Neural cell (in vitro differentiated cells): ENCODE measurements at regions not wholly inside any gene's neighbourhood (a gene's known extent, or its start where the extent isn't known, plus 50 kb on each side); places are given as distances from the start of the nearest gene placed in this dataset.

Experiments used
- H2AFZ ChIP-seq: fragments of 200-600, 300-800 bp; sonication (generic), shearing (Covaris generic); 2 replicates; pipeline ENCODE4 v1.6.0; 2014; ENCODE audit warnings: low read depth, mild to moderate bottlenecking, antibody characterized with exemption, low read length, moderate library complexity
- H3F3A ChIP-seq: fragments of 200-600 bp; shearing (Covaris generic); 2 replicates; pipeline ENCODE4 v1.6.1; 2016; ENCODE audit warnings: mild to moderate bottlenecking, moderate library complexity, mixed read lengths, antibody characterized with exemption, low read length; ENCODE audit not compliant: insufficient read depth, poor library complexity, severe bottlenecking
- H3K27ac ChIP-seq: fragments of 200-600, 300-800 bp; sonication (generic), shearing (Covaris generic); 2 replicates; pipeline ENCODE4 v1.5.1; 2014; ENCODE audit warnings: mild to moderate bottlenecking, low read length, moderate library complexity
- H3K27me3 ChIP-seq: fragments of 300-800, 200-600 bp; sonication (generic), shearing (Covaris generic); 2 replicates; pipeline ENCODE4 v1.6.0; 2014; ENCODE audit warnings: mild to moderate bottlenecking, low read depth, low read length, moderate library complexity; ENCODE audit not compliant: insufficient read depth
- H3K36me3 ChIP-seq: fragments of 300-800, 200-600 bp; sonication (generic), shearing (Covaris generic); 2 replicates; pipeline ENCODE4 v1.5.1; 2014; ENCODE audit warnings: mild to moderate bottlenecking, antibody characterized with exemption, low read length, moderate library complexity; ENCODE audit not compliant: insufficient read depth
- H3K4me2 ChIP-seq: fragments of 300-800, 200-600 bp; sonication (generic), shearing (Covaris generic); 2 replicates; pipeline ENCODE4 v1.6.0; 2014; ENCODE audit warnings: mild to moderate bottlenecking, low read length
- H3K4me3 ChIP-seq: fragments of 300-800, 200-600 bp; sonication (generic), shearing (Covaris generic); 2 replicates; pipeline ENCODE4 v1.5.1; 2014; ENCODE audit warnings: mild to moderate bottlenecking, low read length, moderate library complexity
- H3K79me2 ChIP-seq: fragments of 200-600 bp; shearing (Covaris generic); replicated peaks from 2 replicates; pipeline ENCODE4 v1.6.0; 2014; ENCODE audit warnings: mild to moderate bottlenecking, low read length, moderate library complexity; ENCODE audit not compliant: insufficient read depth
- H3K9ac ChIP-seq: fragments of 300-800, 200-600 bp; sonication (generic), shearing (Covaris generic); 2 replicates; pipeline ENCODE4 v1.6.1; 2016; ENCODE audit warnings: mild to moderate bottlenecking, low read length, mixed read lengths
- H3K9me2 ChIP-seq: fragments of 200-600 bp; shearing (Covaris generic); 2 replicates; pipeline ENCODE4 v1.6.1; 2016; ENCODE audit warnings: mild to moderate bottlenecking, low read length, mixed read lengths; ENCODE audit not compliant: insufficient read depth
- H3K9me3 ChIP-seq: fragments of 200-600, 300-800 bp; sonication (generic), shearing (Covaris generic); 2 replicates; pipeline ENCODE4 v1.6.1; 2016; ENCODE audit warnings: mild to moderate bottlenecking, mixed run types, low read length, moderate library complexity, mixed read lengths
- H4K20me1 ChIP-seq: fragments of 200-600 bp; shearing (Covaris generic); 2 replicates; pipeline ENCODE4 v1.6.1; 2016; ENCODE audit warnings: mild to moderate bottlenecking, mixed run types; ENCODE audit not compliant: insufficient read depth
- EP300 ChIP-seq: fragments of 450-650 bp; conservative IDR thresholded peaks from 2 replicates; pipeline ENCODE4 v1.6.1; 2014; ENCODE audit warnings: antibody characterized with exemption, mild to moderate bottlenecking, moderate library complexity; ENCODE audit not compliant: poor library complexity, severe bottlenecking
- EZH2 ChIP-seq: fragments of 200-600, 300-800 bp; shearing (Covaris generic), sonication (generic); IDR thresholded peaks from 2 replicates; pipeline ENCODE4 v1.6.1; 2014; ENCODE audit warnings: antibody characterized with exemption, low read length, borderline replicate concordance, mild to moderate bottlenecking; ENCODE audit not compliant: insufficient read depth, poor library complexity, severe bottlenecking
- MXI1 ChIP-seq: fragments of 450-650 bp; conservative IDR thresholded peaks from 2 replicates; pipeline ENCODE4 v1.6.1; 2014; ENCODE audit warnings: antibody characterized with exemption, mild to moderate bottlenecking; ENCODE audit not compliant: poor library complexity, severe bottlenecking
- POLR2AphosphoS5 ChIP-seq: IDR thresholded peaks from 2 replicates; pipeline ENCODE4 v1.6.1; 2012
- RAD21 ChIP-seq: fragments of 450-650 bp; conservative IDR thresholded peaks from 2 replicates; pipeline ENCODE4 v1.6.1; 2014; ENCODE audit warnings: antibody characterized with exemption, mild to moderate bottlenecking, moderate library complexity
- SMC3 ChIP-seq: fragments of 450-650 bp; conservative IDR thresholded peaks from 2 replicates; pipeline ENCODE4 v1.6.1; 2014; ENCODE audit warnings: antibody characterized with exemption, mild to moderate bottlenecking, moderate library complexity; ENCODE audit not compliant: poor library complexity
- TAF1 ChIP-seq: IDR thresholded peaks from 2 replicates; pipeline ENCODE4 v1.6.1; 2012; ENCODE audit warnings: low read depth
- TF ChIP-seq, protein P1 (sequence below): fragments of 450-650 bp; IDR thresholded peaks from 2 replicates; pipeline ENCODE4 v1.5.1; 2014; ENCODE audit warnings: antibody characterized with exemption, mild to moderate bottlenecking, moderate library complexity; ENCODE audit not compliant: poor library complexity, severe bottlenecking
- TF ChIP-seq, protein P2 (sequence below): IDR thresholded peaks from 2 replicates; pipeline ENCODE4 v1.6.1; 2012; ENCODE audit warnings: borderline replicate concordance

DNA sequence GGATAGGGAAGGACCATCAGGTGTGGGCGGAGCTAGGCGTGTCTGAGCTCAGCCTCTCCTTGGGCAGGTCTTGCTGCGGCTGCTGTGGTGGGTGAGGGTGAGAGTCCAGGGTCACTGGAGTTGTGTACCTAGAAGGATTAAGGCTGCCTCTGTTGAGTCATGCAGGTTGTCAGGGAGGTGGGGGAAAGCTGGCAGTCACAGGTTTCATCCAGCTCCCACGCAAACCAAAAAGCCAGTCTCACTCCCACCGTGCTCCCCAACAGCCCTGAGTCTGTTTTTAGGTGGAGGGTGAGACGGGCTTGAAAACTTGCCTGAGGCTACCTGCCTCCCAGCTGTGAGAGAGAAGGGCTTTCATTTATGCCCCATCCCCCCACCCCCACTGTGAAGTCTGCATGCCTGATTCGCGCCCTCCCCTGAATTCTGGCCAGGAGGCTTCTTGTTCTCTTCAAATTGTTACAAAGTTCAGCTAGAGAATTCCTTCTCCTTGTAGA is 161.5 kb downstream of the MYLK4 start:
- Histone ChIP-seq H3K27ac (no peak overlapping the region), H3K9ac (no peak overlapping the region), H3F3A (no peaks in the 10 kb centered on the region), H4K20me1 (no peaks in the 10 kb centered on the region), H2AFZ (no peak overlapping the region), H3K36me3 (no peaks in the 10 kb centered on the region), H3K27me3 (no peaks in the 10 kb centered on the region), H3K4me3 (no peak overlapping the region), H3K4me2 (no peak overlapping the region), H3K79me2 (no peaks in the 10 kb centered on the region), H3K9me2 (no peaks in the 10 kb centered on the region), H3K9me3 (no peaks in the 10 kb centered on the region)
- TF ChIP-seq RAD21 (no peak), POLR2AphosphoS5 (no peak), SMC3 (no peak), EZH2 (no peak), EP300 (no peak), MXI1 (no peak), TAF1 (no peak)
- TF ChIP-seq, protein P1, sequence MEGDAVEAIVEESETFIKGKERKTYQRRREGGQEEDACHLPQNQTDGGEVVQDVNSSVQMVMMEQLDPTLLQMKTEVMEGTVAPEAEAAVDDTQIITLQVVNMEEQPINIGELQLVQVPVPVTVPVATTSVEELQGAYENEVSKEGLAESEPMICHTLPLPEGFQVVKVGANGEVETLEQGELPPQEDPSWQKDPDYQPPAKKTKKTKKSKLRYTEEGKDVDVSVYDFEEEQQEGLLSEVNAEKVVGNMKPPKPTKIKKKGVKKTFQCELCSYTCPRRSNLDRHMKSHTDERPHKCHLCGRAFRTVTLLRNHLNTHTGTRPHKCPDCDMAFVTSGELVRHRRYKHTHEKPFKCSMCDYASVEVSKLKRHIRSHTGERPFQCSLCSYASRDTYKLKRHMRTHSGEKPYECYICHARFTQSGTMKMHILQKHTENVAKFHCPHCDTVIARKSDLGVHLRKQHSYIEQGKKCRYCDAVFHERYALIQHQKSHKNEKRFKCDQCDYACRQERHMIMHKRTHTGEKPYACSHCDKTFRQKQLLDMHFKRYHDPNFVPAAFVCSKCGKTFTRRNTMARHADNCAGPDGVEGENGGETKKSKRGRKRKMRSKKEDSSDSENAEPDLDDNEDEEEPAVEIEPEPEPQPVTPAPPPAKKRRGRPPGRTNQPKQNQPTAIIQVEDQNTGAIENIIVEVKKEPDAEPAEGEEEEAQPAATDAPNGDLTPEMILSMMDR: no peak
- TF ChIP-seq, protein P2, sequence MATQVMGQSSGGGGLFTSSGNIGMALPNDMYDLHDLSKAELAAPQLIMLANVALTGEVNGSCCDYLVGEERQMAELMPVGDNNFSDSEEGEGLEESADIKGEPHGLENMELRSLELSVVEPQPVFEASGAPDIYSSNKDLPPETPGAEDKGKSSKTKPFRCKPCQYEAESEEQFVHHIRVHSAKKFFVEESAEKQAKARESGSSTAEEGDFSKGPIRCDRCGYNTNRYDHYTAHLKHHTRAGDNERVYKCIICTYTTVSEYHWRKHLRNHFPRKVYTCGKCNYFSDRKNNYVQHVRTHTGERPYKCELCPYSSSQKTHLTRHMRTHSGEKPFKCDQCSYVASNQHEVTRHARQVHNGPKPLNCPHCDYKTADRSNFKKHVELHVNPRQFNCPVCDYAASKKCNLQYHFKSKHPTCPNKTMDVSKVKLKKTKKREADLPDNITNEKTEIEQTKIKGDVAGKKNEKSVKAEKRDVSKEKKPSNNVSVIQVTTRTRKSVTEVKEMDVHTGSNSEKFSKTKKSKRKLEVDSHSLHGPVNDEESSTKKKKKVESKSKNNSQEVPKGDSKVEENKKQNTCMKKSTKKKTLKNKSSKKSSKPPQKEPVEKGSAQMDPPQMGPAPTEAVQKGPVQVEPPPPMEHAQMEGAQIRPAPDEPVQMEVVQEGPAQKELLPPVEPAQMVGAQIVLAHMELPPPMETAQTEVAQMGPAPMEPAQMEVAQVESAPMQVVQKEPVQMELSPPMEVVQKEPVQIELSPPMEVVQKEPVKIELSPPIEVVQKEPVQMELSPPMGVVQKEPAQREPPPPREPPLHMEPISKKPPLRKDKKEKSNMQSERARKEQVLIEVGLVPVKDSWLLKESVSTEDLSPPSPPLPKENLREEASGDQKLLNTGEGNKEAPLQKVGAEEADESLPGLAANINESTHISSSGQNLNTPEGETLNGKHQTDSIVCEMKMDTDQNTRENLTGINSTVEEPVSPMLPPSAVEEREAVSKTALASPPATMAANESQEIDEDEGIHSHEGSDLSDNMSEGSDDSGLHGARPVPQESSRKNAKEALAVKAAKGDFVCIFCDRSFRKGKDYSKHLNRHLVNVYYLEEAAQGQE: no peak

DNA sequence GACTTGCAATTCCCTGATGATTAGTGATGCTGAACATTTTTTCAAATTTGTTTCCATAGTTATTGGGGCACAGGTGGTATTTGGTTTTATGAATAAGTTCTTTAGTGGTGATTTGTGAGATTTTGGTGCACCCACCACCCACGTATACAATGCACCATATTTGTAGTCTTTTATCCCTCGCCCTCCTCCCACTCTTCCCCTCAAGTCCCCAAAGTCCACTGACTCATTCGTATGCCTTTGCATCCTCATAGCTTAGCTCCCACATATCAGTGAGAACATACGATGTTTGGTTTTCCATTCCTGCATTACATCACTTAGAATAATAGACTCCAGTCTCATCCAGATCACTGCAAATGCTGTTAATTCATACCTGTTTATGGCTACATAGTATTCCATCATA is 167.3 kb downstream of the MYLK4 start:
- Histone ChIP-seq H3K4me3 (no peak overlapping the region), H3K36me3 (no peaks in the 10 kb centered on the region), H3K27me3 (no peaks in the 10 kb centered on the region), H3K9me3 (no peaks in the 10 kb centered on the region), H3K27ac (no peak overlapping the region), H4K20me1 (no peaks in the 10 kb centered on the region), H2AFZ (no peak overlapping the region), H3K4me2 (no peak overlapping the region), H3K79me2 (no peaks in the 10 kb centered on the region), H3K9ac (no peak overlapping the region), H3K9me2 (no peaks in the 10 kb centered on the region), H3F3A (no peaks in the 10 kb centered on the region)
- TF ChIP-seq MXI1: no peak
- TF ChIP-seq EZH2: no peak
- TF ChIP-seq POLR2AphosphoS5: no peak
- TF ChIP-seq, protein P2: no peak
- TF ChIP-seq EP300: no peak
- no peak for TF ChIP-seq SMC3
- TF ChIP-seq, protein P1: no peak
- TF ChIP-seq RAD21: no peak
- no peak for TF ChIP-seq TAF1
